ENCODE measurements at regions not wholly inside any gene's neighbourhood (a gene's known extent, or its start where the extent isn't known, plus 50 kb on each side); places are given as distances from the start of the nearest gene placed in this dataset.

DNA sequence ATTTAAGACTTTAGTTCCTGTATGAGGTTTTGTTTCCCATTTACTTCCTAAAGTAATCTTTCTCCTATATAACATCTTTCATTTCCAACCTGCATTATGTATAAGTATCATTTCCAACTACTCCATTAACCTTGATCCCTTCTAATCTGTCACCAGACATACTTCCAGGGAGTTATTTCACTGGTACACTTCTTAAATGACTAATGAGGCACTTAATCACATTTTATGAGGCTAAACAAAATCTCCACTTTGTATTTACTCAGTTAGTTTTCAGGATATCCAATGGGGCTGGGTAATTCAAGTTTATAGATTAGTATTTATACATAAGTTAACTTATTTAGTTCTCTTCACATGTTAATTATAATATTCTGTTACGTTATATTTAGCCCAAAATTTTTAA is 634.7 kb downstream of the PCDH17 start:
- Histone ChIP-seq H3K27me3 (no peaks in the 10 kb centered on the region), H3K36me3 (no peaks in the 10 kb centered on the region), H3K27ac (replicated peaks in 1 of 4) (no peak overlapping the region), H3K4me3 (no peak overlapping the region), H3K4me1 (no peaks in the 10 kb centered on the region), H3K9me3 (no peaks in the 10 kb centered on the region)
- intact Hi-C loops (cut with DNase I), result no loop called here
- DNase-seq (ENCODE audit: extremely low spot score), result no peak
- 67% methylated on average over 1 of the region's 1 CpG for WGBS
- TF ChIP-seq EP300 (IDR thresholded peaks at IDR 0.05), result no peak
- TF ChIP-seq, protein P1, sequence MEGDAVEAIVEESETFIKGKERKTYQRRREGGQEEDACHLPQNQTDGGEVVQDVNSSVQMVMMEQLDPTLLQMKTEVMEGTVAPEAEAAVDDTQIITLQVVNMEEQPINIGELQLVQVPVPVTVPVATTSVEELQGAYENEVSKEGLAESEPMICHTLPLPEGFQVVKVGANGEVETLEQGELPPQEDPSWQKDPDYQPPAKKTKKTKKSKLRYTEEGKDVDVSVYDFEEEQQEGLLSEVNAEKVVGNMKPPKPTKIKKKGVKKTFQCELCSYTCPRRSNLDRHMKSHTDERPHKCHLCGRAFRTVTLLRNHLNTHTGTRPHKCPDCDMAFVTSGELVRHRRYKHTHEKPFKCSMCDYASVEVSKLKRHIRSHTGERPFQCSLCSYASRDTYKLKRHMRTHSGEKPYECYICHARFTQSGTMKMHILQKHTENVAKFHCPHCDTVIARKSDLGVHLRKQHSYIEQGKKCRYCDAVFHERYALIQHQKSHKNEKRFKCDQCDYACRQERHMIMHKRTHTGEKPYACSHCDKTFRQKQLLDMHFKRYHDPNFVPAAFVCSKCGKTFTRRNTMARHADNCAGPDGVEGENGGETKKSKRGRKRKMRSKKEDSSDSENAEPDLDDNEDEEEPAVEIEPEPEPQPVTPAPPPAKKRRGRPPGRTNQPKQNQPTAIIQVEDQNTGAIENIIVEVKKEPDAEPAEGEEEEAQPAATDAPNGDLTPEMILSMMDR (IDR thresholded peaks at IDR 0.05), result no peak
- no peak for TF ChIP-seq POLR2AphosphoS5 (IDR thresholded peaks at IDR 0.05)

DNA sequence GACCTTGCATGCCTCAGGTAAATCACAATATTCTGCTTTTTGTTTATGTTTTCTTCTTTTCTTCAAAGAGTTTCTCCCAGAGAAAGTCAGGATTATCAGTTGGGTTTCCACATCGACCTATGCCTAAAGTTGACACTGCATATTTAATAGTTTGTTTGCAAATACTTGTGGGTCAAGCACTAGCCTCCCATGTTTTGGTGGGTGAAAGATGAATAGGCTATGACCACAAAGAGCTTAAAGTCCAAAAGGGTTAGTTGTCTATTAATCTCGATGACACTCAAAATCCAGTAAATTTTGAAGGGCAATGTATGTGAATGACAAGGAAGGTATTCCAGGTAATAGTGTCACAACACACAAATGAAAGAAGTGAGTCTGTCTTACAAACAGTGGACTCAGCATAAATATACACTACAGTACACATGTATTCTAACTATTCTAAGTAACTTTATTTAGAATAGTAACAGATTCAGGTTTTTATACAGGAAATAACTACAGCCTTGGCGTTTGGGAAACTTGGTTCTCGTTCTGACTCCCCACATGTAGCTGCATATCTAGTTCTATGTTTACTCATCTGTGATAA is 667.1 kb downstream of the PCDH17 start:
- Histone ChIP-seq H3K4me3 (no peak overlapping the region), H3K27ac (replicated peaks in 1 of 4) (no peak overlapping the region), H3K4me1 (peaks cover 0 to 8% (median 4%) of the 10 kb centered on the region in 4 donors), H3K27me3 (no peaks in the 10 kb centered on the region), H3K36me3 (no peaks in the 10 kb centered on the region), H3K9me3 (no peaks in the 10 kb centered on the region)
- WGBS, result 89% methylated on average over 4 of the region's 4 CpGs
- TF ChIP-seq POLR2AphosphoS5 (IDR thresholded peaks at IDR 0.05) (no peak), POLR2A (IDR thresholded peaks at IDR 0.05; ENCODE audit: low read depth) (no peak), EP300 (IDR thresholded peaks at IDR 0.05) (no peak)
- TF ChIP-seq, protein P1 (IDR thresholded peaks at IDR 0.05), result no peak
- intact Hi-C loops (cut with DNase I), result no loop called here
- no peak for DNase-seq (ENCODE audit: extremely low spot score)

DNA sequence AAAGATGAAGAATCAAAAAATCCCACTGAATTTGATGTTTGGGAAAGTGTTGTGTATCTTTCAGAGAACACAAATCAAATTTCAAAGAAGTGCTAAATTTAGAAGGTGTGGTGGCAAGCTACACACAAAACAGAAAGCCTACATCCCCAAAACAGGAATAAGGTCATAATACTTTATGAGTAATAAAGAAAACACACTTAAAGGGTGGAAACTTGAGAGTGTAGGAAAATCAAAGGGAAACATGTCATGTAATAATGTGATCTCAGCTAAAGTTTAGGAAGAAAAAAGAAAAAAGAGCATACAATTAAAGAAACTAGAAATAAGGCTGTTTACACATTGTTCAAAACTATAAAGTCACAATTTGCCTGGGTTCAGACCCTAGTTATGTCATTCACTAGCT is 668.7 kb downstream of the PCDH17 start:
- intact Hi-C loops (cut with DNase I), result no loop called here
- Histone ChIP-seq H3K4me1 (peaks cover 0 to 8% (median 4%) of the 10 kb centered on the region in 4 donors), H3K4me3 (no peak overlapping the region), H3K27me3 (no peaks in the 10 kb centered on the region), H3K9me3 (no peaks in the 10 kb centered on the region), H3K36me3 (no peaks in the 10 kb centered on the region), H3K27ac (replicated peaks in 1 of 4) (no peak overlapping the region)
- no peak for TF ChIP-seq EP300 (IDR thresholded peaks at IDR 0.05)
- DNase-seq (ENCODE audit: extremely low spot score), result no peak

DNA sequence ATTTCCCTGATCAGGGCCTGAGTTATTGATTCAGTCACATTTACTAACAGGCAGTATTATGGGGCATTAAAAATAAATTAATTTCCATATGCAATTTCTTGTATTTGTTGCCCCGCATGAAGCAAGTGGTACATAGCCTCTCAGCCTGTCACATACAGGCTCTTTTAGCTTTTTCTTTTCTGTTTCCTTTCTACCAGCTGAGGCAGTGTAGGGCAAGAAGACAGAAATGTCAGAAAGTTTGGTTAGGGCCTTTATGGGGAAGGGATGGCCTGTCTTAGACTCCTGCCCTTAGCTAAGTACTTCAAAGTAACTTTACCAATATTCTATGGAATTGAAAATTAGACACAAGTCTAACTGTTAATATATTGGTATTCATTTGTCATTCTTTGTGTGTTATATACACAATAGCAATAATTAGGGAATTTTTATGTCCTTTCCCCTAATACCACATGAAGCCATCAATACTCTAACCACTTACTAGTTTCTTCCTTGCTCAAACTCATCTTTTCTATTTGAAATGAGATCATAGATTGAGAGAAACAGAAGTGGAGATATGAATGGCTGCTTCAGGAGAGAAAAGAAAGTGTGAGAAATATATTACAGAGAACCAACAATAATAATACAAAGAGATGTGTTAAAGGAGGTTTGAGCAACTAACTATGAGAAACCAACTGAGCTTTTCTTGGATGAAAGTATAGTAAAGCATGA is 669.6 kb downstream of the PCDH17 start:
- no peak for DNase-seq (ENCODE audit: extremely low spot score)
- Histone ChIP-seq H3K9me3 (no peaks in the 10 kb centered on the region), H3K27me3 (no peaks in the 10 kb centered on the region), H3K27ac (replicated peaks in 1 of 4) (no peak overlapping the region), H3K4me1 (peaks cover 0 to 8% (median 4%) of the 10 kb centered on the region in 4 donors), H3K4me3 (no peak overlapping the region), H3K36me3 (no peaks in the 10 kb centered on the region)
- intact Hi-C loops (cut with DNase I), result no loop called here
- no peak for TF ChIP-seq POLR2AphosphoS5 (IDR thresholded peaks at IDR 0.05)
- TF ChIP-seq, protein P1 (IDR thresholded peaks at IDR 0.05), result no peak
- TF ChIP-seq EP300 (IDR thresholded peaks at IDR 0.05), result no peak
- TF ChIP-seq POLR2A (IDR thresholded peaks at IDR 0.05; ENCODE audit: low read depth), result no peak
- 97% methylated on average over 1 of the region's 1 CpG for WGBS

DNA sequence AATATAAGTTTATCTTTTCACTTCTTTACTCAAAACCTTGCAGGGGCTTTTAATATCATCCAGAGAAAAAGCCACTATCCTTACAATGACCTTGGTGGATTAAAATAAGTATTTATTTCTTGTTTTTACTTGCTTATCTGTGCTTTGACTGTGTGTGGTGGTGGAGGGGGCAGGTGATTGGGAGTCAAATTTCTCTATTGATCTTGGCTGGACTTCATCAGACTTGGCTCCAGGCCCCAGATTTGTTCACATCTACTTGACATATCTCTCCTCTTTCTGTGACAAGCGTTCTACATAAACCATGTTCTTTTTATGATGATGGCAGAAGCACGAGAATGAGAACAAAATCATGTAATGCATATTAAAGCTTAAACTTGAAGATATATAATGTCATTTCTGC is 670.8 kb downstream of the PCDH17 start:
- WGBS, result 89% methylated on average over 2 of the region's 2 CpGs
- Histone ChIP-seq H3K4me3 (no peak overlapping the region), H3K4me1 (peaks cover 0 to 4% (median 0%) of the 10 kb centered on the region in 4 donors), H3K36me3 (no peaks in the 10 kb centered on the region), H3K27ac (replicated peaks in 1 of 4) (no peak overlapping the region), H3K27me3 (no peaks in the 10 kb centered on the region), H3K9me3 (no peaks in the 10 kb centered on the region)
- intact Hi-C loops (cut with DNase I), result no loop called here
- DNase-seq (ENCODE audit: extremely low spot score), result no peak
- TF ChIP-seq POLR2AphosphoS5 (IDR thresholded peaks at IDR 0.05), result no peak
- no peak for TF ChIP-seq EP300 (IDR thresholded peaks at IDR 0.05)
- TF ChIP-seq, protein P1 (IDR thresholded peaks at IDR 0.05), result no peak
- TF ChIP-seq POLR2A (IDR thresholded peaks at IDR 0.05; ENCODE audit: low read depth), result no peak
